ENCODE measurements at regions not wholly inside any gene's neighbourhood (a gene's known extent, or its start where the extent isn't known, plus 50 kb on each side); places are given as distances from the start of the nearest gene placed in this dataset.

GRCh38 chr2:241924069-241924908 lies 54.8 kb downstream of the RTP5 start:
- POLR2A ChIA-PET, result no interaction called here
- no peak for DNase-seq (ENCODE audit: extremely low spot score)
- TF ChIP-seq FOXA1 (IDR thresholded peaks at IDR 0.05), result no peak
- no peak for TF ChIP-seq ZNF384 (IDR thresholded peaks at IDR 0.05)
- TF ChIP-seq ARNT (IDR thresholded peaks at IDR 0.05), result no peak
- TF ChIP-seq LEF1 (IDR thresholded peaks at IDR 0.05; ENCODE audit: borderline replicate concordance), result no peak
- no peak for TF ChIP-seq PKNOX1 (IDR thresholded peaks at IDR 0.05)
- TF ChIP-seq L3MBTL2 (conservative IDR thresholded peaks at IDR 0.05), result no peak
- no peak for TF ChIP-seq SP1 (IDR thresholded peaks at IDR 0.05)
- no peak for TF ChIP-seq FOXK2 (IDR thresholded peaks at IDR 0.05)
- no peak for TF ChIP-seq TARDBP (IDR thresholded peaks at IDR 0.05)
- no peak for TF ChIP-seq SUZ12 (IDR thresholded peaks at IDR 0.05)
- no peak for TF ChIP-seq NFRKB (IDR thresholded peaks at IDR 0.05)
- no peak for TF ChIP-seq CTBP1 (IDR thresholded peaks at IDR 0.05; ENCODE audit: borderline replicate concordance)
- TF ChIP-seq ELF4 (IDR thresholded peaks at IDR 0.05), result no peak
- no peak for TF ChIP-seq BHLHE40 (IDR thresholded peaks at IDR 0.05; ENCODE audit: borderline replicate concordance)
- no peak for TF ChIP-seq FOXM1 (IDR thresholded peaks at IDR 0.05; ENCODE audit: borderline replicate concordance)
- TF ChIP-seq HDGF (IDR thresholded peaks at IDR 0.05; ENCODE audit: borderline replicate concordance), result no peak
- CTCF ChIA-PET, result interaction anchor here (1.0 kb wide), 1 partner anchor 46 kb away, joined by 4 read pairs; no protein-coding TSS in a partner anchor

- TF ChIP-seq CTBP1 (IDR thresholded peaks at IDR 0.05; ENCODE audit: borderline replicate concordance) (no peak), ELF4 (IDR thresholded peaks at IDR 0.05) (no peak), ZNF384 (IDR thresholded peaks at IDR 0.05) (no peak), SP1 (IDR thresholded peaks at IDR 0.05) (no peak), FOXM1 (IDR thresholded peaks at IDR 0.05; ENCODE audit: borderline replicate concordance) (no peak), NFRKB (IDR thresholded peaks at IDR 0.05) (no peak), BHLHE40 (IDR thresholded peaks at IDR 0.05; ENCODE audit: borderline replicate concordance) (no peak), L3MBTL2 (conservative IDR thresholded peaks at IDR 0.05) (no peak), LEF1 (IDR thresholded peaks at IDR 0.05; ENCODE audit: borderline replicate concordance) (no peak), TARDBP (IDR thresholded peaks at IDR 0.05) (no peak), SUZ12 (IDR thresholded peaks at IDR 0.05) (no peak), FOXA1 (IDR thresholded peaks at IDR 0.05) (no peak), FOXK2 (IDR thresholded peaks at IDR 0.05) (no peak), PKNOX1 (IDR thresholded peaks at IDR 0.05) (no peak), ARNT (IDR thresholded peaks at IDR 0.05) (no peak), HDGF (IDR thresholded peaks at IDR 0.05; ENCODE audit: borderline replicate concordance) (no peak)
- POLR2A ChIA-PET, result no interaction called here
- CTCF ChIA-PET, result interaction anchor here (1.0 kb wide), 1 partner anchor 46 kb away, joined by 4 read pairs; no protein-coding TSS in a partner anchor
- DNase-seq (ENCODE audit: extremely low spot score), result no peak
Measured at GRCh38 chr2:241924909-241925250, 55.4 kb downstream of the RTP5 start.

- POLR2A ChIA-PET, result no interaction called here
- no peak for DNase-seq (ENCODE audit: extremely low spot score)
- TF ChIP-seq FOXM1 (IDR thresholded peaks at IDR 0.05; ENCODE audit: borderline replicate concordance), result no peak
- TF ChIP-seq NFRKB (IDR thresholded peaks at IDR 0.05), result no peak
- TF ChIP-seq SP1 (IDR thresholded peaks at IDR 0.05), result no peak
- no peak for TF ChIP-seq LEF1 (IDR thresholded peaks at IDR 0.05; ENCODE audit: borderline replicate concordance)
- CTCF ChIA-PET, result interaction anchor here (1.0 kb wide), 1 partner anchor 47 kb away, joined by 4 read pairs; no protein-coding TSS in a partner anchor
Measured at GRCh38 chr2:241925277-241925676, 55.7 kb downstream of the RTP5 start.

DNA sequence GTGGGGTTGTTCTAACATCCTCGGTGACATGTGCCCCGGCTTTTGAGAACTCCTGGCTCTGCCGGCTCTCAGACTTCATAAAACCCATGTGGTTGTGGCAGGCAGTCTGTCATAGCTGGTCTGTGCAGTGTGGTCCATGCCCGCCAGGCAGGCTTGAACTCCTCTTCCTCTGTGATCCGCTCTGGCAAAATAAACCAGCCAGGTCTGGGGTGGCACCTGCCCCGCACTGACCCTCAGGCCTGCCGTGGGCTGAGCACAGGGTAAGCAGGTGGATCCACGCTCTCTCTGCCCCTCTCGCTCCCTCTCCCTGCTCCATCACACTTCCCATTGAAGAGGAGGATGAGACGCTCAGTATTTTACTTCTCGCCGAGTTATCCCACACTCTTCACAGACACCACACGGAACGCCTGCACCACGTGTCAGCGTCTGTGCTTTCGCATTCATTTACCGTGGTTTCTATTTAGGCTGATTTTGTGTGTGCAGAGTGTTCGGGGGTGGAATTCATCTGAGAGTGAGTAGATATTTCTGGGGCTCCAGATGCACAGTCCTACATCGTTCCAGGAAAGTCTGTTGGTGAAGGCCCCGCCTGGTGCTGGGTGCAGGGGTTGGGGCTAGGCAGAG lies 56.4 kb downstream of the RTP5 start:
- TF ChIP-seq SUZ12 (IDR thresholded peaks at IDR 0.05) (no peak), BHLHE40 (IDR thresholded peaks at IDR 0.05; ENCODE audit: borderline replicate concordance) (no peak), ARNT (IDR thresholded peaks at IDR 0.05) (no peak), ZNF384 (IDR thresholded peaks at IDR 0.05) (no peak), LEF1 (IDR thresholded peaks at IDR 0.05; ENCODE audit: borderline replicate concordance) (no peak), FOXA1 (IDR thresholded peaks at IDR 0.05) (no peak), HDGF (IDR thresholded peaks at IDR 0.05; ENCODE audit: borderline replicate concordance) (no peak), CTBP1 (IDR thresholded peaks at IDR 0.05; ENCODE audit: borderline replicate concordance) (no peak), NFRKB (IDR thresholded peaks at IDR 0.05) (no peak), PKNOX1 (IDR thresholded peaks at IDR 0.05) (no peak), L3MBTL2 (conservative IDR thresholded peaks at IDR 0.05) (no peak), SP1 (IDR thresholded peaks at IDR 0.05) (no peak), FOXM1 (IDR thresholded peaks at IDR 0.05; ENCODE audit: borderline replicate concordance) (no peak), FOXK2 (IDR thresholded peaks at IDR 0.05) (no peak)
- DNase-seq (ENCODE audit: extremely low spot score), result no peak
- ChIA-PET POLR2A (no interaction called here), CTCF (no interaction called here)

GRCh38 chr2:241926541-241927311 lies 57.2 kb downstream of the RTP5 start:
- no peak for DNase-seq (ENCODE audit: extremely low spot score)
- POLR2A ChIA-PET, result no interaction called here

More at GRCh38 chr2:241926541-241927311, 57.2 kb downstream of the RTP5 start:
- TF ChIP-seq TARDBP (IDR thresholded peaks at IDR 0.05) (no peak), FOXK2 (IDR thresholded peaks at IDR 0.05) (no peak), HDGF (IDR thresholded peaks at IDR 0.05; ENCODE audit: borderline replicate concordance) (no peak), BHLHE40 (IDR thresholded peaks at IDR 0.05; ENCODE audit: borderline replicate concordance) (no peak), NFRKB (IDR thresholded peaks at IDR 0.05) (no peak), ZNF384 (IDR thresholded peaks at IDR 0.05) (no peak), LEF1 (IDR thresholded peaks at IDR 0.05; ENCODE audit: borderline replicate concordance) (no peak), SP1 (IDR thresholded peaks at IDR 0.05) (no peak), PKNOX1 (IDR thresholded peaks at IDR 0.05) (no peak), SUZ12 (IDR thresholded peaks at IDR 0.05) (no peak), FOXM1 (IDR thresholded peaks at IDR 0.05; ENCODE audit: borderline replicate concordance) (no peak)
- CTCF ChIA-PET, result no interaction called here

All from HEK293T (cell line).